HG03039 (cell line): ENCODE measurements at regions not wholly inside any gene's neighbourhood (a gene's known extent, or its start where the extent isn't known, plus 50 kb on each side); places are given as distances from the start of the nearest gene placed in this dataset.
A peak's percentile ranks its signal among the peaks of the same experiment; 100 is the strongest.
"Not testable (repeated sequence)": the region's sequence is repeated elsewhere in the genome, so short reads cannot be mapped to it uniquely, and the experiment has no call there.

ENCODE experiments used
- ATAC-seq: cut with Tn5 transposase; IDR thresholded peaks from one replicate; pipeline ENCODE4 v1.9.1; 2021; ENCODE audit warnings: mild to moderate bottlenecking, moderate library complexity; ENCODE audit not compliant: unreplicated experiment

- ATAC-seq, result no peak
Measured at GRCh38 chr2:221775096-221775495, 203.0 kb upstream of the EPHA4 start.

- no peak for ATAC-seq
Measured at GRCh38 chr2:221774136-221774535, 202.0 kb upstream of the EPHA4 start.

- ATAC-seq, result no peak
Measured at GRCh38 chr2:221771297-221771696, 199.2 kb upstream of the EPHA4 start.

DNA sequence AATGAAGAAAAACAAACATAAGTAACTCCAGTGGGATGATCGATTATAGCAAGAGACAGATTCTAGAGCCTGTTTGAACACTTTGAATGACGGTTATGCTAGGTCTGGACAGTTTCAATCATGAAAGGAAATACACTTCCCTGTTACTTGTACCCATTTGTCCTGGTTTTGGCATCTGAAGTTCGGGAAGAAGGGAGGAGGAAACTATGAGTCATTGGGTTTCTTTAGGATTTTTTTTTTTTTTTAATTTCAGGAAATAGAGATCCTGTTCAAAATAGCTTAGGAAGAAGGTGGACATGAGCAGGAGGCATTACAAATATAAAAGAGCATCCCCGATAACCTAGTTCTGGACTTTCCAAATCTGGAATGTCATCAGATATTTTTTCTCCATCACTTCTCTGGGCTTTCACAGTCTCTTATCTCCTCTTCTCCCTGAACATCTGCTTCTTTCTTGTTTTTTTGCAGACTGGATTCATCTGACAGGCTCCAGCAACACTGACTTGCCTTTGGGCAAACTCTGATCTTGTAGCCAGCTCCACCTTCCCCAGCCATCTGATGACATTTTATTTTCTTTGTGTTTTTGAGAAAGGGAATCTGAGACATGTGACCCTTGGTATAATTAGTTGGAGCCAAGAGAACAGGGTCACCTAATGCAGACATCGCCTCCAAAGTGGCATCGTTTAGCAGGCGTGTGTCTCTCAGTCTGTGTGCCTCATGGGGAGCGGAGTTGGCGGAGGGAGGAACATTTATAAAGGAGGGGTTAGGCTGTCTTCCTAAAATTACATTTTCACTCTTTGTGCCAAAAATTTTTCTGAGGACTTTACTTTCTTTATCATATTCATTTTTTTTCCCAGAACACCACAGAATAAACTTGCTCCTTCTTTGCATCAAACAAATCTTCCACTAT is 195.3 kb upstream of the EPHA4 start:
- no peak for ATAC-seq

DNA sequence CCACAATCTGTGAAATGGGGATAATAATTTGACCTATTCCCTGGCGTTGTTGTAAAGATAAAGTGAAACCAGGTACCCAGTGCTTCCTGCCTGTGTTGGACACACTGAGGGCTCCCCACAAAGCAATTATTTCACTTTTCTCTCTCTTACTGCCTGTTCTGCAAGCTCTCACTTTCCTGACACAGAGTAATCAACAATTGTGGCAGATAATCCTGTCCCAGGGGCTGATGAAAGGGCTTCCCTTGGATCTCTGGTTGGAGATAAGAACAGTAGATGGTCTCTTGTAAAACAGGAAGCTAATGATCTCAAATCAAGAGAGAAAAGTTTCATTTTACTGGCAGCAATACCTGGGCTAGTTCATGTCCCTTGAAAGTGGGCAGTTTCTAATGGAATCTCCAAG is 190.4 kb upstream of the EPHA4 start:
- no peak for ATAC-seq

GRCh38 chr2:221761260-221761659 is 189.2 kb upstream of the EPHA4 start:
- ATAC-seq, result no peak

DNA sequence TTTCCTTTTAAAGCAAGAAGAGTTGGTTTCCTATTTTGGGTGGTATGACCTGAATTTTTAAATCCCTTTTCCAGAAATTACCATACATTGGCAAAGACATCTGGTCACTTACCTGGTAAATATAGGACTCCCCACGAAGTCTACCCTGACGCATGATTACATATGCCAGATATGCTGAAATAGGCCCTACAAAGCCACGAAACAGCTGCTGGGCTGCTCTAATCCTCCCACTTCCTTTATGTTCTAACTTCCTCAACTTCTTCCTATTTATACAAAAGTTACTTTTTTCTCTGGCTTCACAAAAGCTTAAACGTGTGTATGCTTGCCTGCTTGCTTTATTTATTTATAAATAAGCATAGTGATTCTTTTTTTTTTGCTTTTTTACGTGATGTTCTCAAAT is 186.0 kb upstream of the EPHA4 start:
- no peak for ATAC-seq

DNA sequence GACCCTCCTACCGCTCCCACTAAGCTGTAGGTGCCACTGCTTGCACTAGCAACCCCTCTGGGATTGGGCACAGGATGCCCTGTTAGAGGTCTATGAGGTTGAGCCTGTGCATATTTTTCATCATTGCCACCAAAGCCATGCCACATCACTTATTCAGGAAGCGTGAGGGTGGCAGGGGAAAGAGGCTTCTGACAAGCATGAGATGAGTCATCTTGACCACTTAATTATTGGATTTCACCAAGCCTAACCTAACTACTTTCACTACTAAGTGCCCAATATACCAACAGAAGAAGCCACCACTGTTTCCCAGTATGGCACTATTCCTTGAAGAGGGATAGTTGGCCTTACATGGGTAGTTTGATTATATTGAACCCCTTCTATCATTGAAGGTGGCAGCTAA is 181.3 kb upstream of the EPHA4 start:
- no peak for ATAC-seq

- no peak for ATAC-seq
Measured at GRCh38 chr2:221752781-221753180, 180.7 kb upstream of the EPHA4 start.

DNA sequence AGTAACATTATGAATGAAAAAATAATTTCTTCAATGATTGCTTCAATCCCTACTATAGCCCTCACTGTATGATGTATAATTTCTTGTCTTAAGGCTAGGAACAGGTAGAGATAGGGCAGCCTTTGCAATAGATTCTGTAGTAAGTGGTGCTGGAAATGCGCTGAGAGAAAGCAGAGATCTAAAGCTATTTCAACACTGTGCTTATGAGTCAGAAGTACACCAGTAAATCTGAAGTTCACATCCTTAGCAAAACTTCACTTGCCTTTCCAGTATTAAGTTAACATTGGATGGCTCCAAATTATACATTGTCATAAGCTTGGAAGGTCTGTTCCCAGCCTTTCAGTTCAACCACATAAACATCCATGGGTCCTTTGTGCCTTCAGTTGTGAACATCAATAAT is 178.2 kb upstream of the EPHA4 start:
- no peak for ATAC-seq

DNA sequence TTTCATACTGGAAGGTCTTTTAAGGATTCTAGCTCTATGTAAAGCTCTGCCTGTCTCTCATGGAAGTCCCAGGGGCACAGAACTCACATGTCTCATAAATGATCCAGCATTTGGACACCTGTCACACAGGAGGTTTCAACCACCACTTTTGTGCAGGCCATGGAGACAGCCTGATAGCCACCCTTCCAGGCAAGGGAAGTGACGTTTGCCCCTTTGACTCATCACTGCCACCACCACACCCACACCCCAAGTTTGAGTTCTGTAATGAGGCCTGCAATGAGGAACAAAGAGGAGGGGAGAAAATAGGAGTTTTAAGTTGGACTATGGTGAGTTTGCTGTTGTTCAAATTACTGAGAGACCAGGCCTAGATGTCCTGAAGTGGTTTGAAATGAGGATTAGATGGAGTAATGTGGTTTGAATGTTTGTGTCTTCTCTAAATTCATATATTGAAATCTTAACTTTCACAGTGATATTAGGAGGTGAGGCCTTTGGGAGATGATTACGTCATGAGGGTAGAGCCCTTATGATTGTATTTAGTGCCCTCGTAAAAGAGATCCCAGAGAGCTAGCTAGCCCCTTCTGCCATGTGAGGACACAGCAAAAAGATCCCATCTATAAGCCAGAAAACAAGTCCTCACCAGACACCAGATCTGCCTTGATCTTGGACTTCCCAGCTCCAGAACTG is 175.3 kb upstream of the EPHA4 start:
- peak; percentile 70 for ATAC-seq

GRCh38 chr2:221741496-221742211 is 169.6 kb upstream of the EPHA4 start:
- ATAC-seq, result no peak

DNA sequence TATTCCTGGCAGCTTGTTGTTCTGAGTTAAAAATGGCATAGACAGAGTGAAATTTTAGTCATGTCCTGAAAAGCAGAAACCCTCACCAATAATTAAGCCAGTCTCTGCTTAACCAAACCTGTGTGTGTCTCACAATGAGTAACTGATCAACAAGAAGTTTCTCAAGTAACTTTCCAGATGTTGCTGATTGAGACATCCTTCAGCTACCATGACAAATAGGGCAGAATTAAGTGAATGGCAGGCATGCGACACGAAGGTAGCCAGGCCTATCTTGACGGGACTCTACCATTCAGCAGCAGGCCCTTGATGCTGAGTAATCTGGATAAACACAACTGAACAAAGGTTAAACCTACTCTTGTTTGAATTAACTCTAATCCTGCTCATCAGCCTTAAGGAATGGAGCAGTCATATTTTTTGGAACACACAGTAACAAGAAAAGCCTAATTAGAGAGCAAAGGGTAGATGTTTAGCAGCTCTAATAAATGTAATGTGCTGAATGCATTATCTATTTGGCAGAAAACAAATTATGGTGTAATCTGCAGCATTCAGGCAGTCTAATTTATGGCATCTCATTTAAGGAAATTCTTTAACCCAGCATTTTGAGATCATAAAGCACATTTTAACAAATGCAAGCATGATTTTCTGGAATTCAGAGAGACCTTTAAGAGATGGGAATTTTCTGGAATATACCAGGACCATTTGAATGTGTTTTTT is 159.5 kb upstream of the EPHA4 start:
- peak; percentile 62 for ATAC-seq

GRCh38 chr2:221726894-221727513 is 154.9 kb upstream of the EPHA4 start:
- no peak for ATAC-seq

- ATAC-seq, result no peak
Measured at GRCh38 chr2:221724631-221725203, 152.6 kb upstream of the EPHA4 start.

DNA sequence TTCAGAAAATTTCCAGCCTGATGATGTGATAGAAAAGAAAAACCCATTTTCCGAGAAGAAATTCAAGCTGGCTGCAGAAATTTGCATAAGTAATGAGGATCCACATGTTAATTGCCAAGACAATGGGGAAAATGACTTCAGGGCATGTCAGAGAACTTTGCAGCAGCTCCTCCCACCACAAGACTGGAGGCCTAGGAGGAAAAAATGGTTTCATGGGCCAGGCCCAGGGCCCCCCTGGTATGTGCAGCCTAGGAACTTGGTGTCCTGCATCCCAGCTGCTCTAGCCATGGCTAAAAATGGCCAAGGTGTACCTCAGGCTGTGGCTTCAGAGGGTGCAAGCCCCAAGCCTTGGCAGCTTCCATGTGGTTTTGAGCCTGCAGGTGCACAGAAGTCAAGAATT is 152.0 kb upstream of the EPHA4 start:
- not testable (repeated sequence) for ATAC-seq

DNA sequence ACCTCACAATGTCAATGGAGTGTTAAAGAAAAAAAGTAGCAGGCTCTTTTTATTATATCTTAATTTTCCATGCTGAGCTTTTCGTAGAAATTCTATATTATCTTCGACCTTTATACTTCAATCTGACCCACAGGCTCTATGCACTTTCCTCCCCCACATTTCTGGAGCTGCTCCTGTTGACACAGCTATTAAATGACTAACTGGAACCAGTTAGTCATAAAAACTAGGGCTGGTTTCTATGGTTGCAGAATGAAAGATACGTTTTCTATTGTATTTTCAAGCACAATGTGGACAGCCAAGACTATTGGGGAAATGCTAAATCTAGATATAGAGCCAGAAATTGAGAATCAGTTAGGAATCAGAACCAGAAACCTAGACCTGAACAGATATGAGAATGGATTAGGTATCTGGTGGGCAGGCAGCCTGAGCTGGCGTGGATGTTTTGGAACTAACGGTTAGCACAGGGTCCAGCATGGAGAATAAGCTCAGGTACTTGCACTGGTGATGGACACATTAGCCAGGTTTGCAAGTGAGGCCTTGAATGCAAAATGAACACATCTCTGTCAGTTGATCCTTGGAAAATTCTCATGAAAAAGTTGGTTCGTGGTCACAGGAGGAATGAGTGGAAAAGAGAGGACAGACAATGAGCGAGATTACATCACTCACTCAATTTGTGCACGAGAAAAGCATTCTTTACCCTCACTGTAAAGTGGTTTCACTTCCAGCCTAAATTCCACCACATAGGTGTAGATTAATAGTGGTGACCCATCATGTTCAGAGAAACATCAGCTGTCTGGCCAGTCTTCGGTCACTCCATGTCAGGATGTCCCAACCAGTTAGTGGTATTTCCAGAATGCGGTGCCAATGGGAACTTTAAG is 144.6 kb upstream of the EPHA4 start:
- no peak for ATAC-seq

DNA sequence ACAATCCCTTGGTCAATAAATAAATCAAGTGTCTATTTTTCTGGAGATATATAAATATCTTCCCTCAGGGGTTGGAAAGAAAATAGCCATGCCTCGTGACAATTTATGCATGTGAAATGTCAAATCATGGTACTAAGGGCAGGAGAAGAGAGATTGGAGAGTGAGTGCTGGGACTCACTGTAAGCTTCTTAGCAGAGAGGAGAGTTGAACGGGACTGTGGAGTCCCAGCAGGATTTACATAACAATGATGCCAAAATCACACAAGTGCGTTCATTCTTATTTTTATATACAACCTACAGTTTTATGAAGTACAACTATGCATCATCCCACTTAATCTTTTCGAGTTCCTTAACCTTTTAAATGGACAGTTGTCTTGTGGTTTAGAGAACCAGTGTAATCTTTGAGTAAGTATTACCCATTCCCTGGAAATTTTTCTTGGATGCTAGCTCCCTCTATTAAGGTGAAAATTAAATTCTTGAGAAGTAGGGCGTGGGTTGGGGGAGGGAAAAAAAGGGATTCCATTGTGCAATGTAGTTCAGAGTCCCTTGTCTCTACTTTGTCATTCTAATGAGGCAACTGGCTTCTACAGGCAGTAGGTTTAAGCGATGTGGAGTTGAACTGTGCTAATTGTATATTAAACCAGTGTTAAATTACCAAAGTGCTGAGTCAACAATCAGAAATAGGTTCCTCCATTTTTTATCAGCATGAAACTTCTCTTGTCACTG is 143.6 kb upstream of the EPHA4 start:
- ATAC-seq, result no peak

- ATAC-seq, result no peak
Measured at GRCh38 chr2:221710744-221711143, 138.6 kb upstream of the EPHA4 start.
